Fibroblast of villous mesenchyme (primary cell): ENCODE measurements at regions not wholly inside any gene's neighbourhood (a gene's known extent, or its start where the extent isn't known, plus 50 kb on each side); places are given as distances from the start of the nearest gene placed in this dataset.

Experiments
- DNase-seq: peaks from one replicate; pipeline ENCODE4 v3.0.0-alpha.2; 2010; ENCODE audit warnings: low read depth
- H3K4me3 ChIP-seq: 2 replicates; pipeline ENCODE4 v1.5.1; 2011; ENCODE audit warnings: low read depth, mild to moderate bottlenecking, low read length
- TF ChIP-seq, protein P1 (sequence below): IDR thresholded peaks from 2 replicates; pipeline ENCODE4 v1.5.1; 2012; ENCODE audit warnings: low read depth, mild to moderate bottlenecking, low read length; ENCODE audit not compliant: insufficient read depth

DNA sequence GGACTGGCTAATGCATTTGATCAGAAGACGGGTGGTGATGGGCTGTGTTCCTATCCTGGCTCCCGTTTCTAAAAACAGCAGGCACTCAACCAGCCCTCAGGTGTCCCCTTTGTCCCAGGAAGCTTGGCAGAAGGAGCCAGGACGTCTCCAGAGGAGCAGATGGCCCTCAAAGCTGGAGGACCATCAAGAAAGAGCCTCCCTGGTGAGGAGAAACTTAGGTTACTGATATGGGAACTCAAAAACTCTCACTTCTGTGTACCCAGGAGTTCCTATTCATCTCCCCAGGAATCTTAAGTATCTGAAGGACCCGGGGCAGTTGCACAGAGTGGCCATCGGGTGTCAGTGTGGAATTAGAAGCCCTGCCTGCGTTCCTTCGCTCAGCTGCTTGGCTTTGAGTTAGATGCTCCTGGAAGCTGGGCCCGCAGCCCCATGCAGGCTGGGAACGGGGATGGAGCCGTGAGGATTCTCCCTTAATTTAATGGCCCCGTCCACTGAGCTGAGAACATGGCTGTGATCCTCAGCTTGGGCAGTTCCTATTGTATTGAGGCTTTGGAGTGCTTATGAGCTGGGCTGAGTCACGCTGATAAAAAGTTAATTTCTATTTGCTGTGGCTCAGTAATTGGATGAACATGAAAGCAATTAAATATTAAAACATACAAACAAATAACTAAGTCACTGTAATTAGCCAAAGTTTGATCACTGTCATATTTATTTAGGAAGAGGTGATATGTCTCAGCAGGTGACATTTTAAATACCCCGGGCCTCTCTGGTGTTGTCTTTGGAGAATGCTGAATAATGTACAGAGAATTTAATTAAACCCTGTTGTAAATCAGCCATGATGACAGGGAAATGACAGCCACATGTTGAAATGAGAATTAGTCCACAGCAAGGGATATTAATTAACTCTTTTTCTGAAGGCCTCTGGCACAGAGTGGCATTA, 402.1 kb downstream of the SEC14L1 start:
- TF ChIP-seq, protein P1, sequence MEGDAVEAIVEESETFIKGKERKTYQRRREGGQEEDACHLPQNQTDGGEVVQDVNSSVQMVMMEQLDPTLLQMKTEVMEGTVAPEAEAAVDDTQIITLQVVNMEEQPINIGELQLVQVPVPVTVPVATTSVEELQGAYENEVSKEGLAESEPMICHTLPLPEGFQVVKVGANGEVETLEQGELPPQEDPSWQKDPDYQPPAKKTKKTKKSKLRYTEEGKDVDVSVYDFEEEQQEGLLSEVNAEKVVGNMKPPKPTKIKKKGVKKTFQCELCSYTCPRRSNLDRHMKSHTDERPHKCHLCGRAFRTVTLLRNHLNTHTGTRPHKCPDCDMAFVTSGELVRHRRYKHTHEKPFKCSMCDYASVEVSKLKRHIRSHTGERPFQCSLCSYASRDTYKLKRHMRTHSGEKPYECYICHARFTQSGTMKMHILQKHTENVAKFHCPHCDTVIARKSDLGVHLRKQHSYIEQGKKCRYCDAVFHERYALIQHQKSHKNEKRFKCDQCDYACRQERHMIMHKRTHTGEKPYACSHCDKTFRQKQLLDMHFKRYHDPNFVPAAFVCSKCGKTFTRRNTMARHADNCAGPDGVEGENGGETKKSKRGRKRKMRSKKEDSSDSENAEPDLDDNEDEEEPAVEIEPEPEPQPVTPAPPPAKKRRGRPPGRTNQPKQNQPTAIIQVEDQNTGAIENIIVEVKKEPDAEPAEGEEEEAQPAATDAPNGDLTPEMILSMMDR: peak; percentile 98
- peak; percentile 81 for DNase-seq
- no peak overlapping the region for H3K4me3 ChIP-seq

DNA sequence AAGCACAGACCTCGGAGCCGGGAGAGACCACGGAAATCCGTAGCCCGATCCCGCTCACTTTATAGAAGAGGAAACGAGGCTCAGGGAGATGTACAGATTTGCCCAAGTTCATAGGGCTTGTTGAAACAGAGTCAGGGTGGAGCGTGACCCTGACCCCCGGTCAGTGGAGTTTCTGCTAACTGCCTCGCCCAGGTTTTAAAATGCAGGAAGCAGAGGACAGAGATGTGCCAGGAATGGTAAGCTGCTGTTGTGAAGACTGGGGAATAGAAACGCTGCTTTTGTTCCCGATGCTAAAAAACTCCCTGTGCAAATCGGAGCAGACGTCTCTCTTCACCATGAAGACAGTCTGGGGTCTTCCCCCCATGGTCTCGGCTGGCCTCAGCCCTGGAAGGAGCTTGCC, 403.0 kb downstream of the SEC14L1 start:
- DNase-seq: no peak
- no peak overlapping the region for H3K4me3 ChIP-seq
- TF ChIP-seq, protein P1: no peak

DNA sequence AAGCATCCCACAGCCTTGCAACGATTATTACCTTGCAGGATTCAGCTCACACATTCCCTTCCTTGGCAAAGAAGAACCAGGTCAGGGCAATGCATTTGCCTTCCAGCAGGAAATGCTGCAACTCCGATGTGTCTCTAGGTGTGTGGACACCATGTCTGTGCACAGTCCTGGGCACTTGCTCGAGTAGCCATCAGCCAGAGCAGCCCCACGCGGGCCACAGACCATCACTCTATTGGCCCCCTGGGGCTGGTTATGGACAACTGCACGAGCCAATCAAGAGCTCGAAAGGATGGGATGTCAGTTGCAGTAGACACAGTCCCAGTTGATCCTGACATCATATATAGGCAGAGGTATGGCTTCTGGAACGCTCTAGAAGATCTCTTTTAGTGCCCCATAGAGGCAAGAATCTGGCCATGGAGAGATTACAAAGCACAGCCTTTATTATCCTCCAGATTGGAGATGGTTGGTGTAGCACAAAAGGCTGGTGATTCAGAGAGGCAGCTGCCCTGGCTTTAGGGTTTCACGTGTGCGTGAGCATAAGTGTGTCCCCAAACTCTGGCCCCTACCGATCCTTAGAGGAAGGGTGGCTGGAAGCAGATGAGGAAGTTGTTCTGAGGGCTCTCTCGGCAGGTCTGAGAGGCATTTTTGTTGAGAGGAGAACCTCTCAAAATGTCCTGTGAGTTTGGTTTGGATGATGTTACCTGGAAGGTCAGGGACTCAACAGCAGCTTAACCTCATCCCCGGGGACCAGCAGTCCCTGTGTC, 403.8 kb downstream of the SEC14L1 start:
- DNase-seq: no peak
- TF ChIP-seq, protein P1: no peak
- H3K4me3 ChIP-seq: no peak overlapping the region

DNA sequence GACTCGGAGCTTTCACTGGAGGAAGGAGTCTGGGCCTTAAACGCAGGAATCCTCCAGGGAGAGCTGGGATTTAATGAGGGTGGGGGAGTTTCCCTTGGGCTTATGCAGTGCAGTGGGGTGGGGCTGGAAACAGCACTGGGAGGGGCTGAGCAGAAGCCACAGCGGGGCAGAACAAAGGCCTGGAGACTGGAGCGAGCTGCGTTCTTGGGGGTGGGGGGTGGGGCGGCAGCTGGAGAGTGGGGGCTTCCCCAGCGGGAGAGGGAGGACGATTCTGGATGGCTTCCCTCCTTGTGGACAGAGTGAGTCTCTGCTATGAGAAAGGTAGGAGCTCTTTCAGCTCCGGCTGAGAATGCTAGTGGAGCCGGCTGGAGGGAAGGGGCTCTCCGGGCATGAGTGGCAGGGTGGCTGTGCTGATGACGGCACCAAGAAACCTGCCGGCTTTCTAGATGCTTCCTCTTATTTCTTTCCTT, 406.0 kb downstream of the SEC14L1 start:
- no peak overlapping the region for H3K4me3 ChIP-seq
- TF ChIP-seq, protein P1: no peak
- DNase-seq: peak; percentile 17

DNA sequence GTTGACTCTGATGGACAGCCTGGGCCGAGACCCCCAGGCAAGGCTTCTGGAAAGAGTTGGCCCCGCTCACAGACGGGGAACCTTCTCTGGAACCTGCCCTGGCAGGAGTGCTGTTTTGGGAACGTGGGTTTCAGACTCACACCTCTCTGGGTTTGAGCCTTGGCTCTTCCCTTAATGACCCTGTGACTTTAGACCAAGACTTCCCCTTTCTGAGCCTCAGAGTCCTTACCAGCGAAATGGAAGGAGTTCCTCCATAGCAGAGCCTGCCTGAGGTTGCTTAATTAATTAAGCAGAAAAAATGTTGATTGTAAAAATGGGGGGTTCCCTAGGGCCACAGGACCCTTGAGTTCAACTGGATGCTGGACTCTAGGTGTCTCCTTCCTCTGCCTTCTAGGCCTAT, 408.2 kb downstream of the SEC14L1 start:
- no peak for DNase-seq
- no peak overlapping the region for H3K4me3 ChIP-seq
- TF ChIP-seq, protein P1: no peak

DNA sequence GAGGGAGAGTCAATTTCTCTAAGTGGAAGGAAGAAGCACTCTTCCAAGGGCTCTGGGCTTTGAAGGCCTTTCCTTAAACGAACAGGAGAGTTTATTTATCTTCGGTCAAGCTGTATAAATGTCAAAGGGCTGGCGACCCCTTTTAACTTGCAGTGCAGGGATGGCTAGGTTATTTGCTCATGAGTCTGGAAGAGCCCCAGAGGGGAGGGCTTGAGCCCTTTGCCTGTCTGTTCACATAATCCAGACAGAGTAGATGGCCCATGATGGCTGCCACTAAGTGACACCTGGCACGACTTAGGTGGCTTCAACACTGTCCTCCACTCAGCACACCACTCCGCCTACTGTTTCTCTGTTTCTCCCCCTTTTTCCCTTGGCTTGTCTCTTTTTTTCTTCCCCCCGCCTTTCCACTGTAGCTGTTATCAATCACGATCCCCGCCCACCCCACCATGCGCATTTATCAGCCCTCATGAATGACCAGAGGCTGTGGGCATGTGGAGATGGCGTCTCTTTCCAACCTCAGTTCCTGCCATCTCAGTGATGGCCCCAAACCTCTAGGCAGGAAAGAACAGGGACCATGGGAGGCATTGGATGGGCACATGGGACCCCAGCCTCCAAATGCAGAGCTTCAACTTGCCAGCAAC, 408.7 kb upstream of the TNRC6C start:
- TF ChIP-seq, protein P1: no peak
- no peak for DNase-seq

More for the DNA sequence above, 408.7 kb upstream of the TNRC6C start:
- H3K4me3 ChIP-seq: no peak overlapping the region
